SIG-M5 treated with dmso at 0.1 percent for 504 hours (cell line): ENCODE measurements at regions not wholly inside any gene's neighbourhood (a gene's known extent, or its start where the extent isn't known, plus 50 kb on each side); places are given as distances from the start of the nearest gene placed in this dataset.

Experiments used
- DNase-seq: peaks from one replicate; lab custom pipeline; 2025; ENCODE audit not compliant: unreplicated experiment; lab: John Stamatoyannopoulos, UW

DNA sequence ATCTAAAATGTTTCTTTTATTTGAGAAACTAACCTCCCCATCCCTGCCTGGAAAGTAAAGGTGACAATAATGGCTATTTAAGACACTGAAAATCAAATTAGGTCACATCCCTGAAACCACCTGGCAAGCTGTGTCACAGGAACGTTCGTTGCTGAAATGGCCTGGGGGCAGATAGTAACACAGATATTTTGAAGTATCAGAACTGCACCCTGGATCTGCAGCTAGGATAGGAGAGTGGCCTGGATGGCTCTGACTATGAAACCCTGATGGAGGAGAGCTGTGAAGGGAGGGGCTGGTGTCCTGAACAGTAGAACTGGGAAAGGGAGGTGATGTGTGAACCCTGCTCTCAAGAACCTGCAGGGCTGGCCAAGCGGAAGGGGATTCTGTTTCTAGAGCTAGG lies 648.3 kb upstream of the CFAP20DC start:
- DNase-seq: no peak

DNA sequence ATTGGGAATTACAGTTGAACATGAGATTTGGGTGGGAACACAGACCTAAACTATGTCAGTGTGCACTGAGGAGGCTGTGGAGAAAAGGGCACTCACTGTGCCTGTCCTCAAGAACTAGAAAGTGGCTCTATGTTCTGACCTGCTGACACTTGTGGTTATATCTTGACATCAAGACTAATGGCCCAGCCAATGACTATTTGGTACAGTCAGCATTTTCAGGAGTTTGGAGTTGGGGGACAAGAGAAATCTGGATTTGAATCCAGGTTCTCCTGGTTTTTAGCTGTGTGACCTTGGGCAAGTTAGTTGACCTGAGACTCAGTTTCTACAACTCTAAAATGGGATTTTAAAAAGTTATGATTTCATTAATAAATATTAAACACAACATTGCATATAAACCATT lies 647.0 kb upstream of the CFAP20DC start:
- no peak for DNase-seq

- DNase-seq: no peak
Observed at GRCh38 chr3:59695860-59696259, 646.0 kb upstream of the CFAP20DC start.

GRCh38 chr3:59692117-59692516 lies 642.3 kb upstream of the CFAP20DC start:
- DNase-seq: no peak

GRCh38 chr3:59690886-59691285 lies 641.1 kb upstream of the CFAP20DC start:
- DNase-seq: no peak

- no peak for DNase-seq
Observed at GRCh38 chr3:59688636-59689035, 638.8 kb upstream of the CFAP20DC start.

DNA sequence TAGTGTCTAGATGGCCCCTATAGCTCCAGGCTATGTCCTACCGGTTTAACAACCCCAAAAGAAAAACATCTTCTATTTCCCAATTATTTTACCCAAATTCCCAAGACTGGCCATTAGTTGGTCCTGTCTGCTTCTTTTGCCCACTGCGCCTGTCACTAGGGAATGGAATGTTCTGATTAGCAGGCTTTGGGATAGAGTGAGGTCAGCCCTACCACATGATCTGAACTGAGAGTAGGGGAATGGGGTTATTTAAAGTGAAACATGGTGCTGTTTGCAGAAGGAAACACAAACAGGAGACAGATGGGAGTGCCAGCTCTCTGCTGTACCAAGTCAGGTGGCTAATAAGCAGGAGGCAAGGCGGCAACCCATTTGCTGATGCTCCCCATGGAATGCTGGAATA lies 635.6 kb upstream of the CFAP20DC start:
- DNase-seq: no peak

GRCh38 chr3:59684766-59685165 lies 634.9 kb upstream of the CFAP20DC start:
- DNase-seq: no peak

GRCh38 chr3:59680919-59681318 lies 631.1 kb upstream of the CFAP20DC start:
- no peak for DNase-seq

DNA sequence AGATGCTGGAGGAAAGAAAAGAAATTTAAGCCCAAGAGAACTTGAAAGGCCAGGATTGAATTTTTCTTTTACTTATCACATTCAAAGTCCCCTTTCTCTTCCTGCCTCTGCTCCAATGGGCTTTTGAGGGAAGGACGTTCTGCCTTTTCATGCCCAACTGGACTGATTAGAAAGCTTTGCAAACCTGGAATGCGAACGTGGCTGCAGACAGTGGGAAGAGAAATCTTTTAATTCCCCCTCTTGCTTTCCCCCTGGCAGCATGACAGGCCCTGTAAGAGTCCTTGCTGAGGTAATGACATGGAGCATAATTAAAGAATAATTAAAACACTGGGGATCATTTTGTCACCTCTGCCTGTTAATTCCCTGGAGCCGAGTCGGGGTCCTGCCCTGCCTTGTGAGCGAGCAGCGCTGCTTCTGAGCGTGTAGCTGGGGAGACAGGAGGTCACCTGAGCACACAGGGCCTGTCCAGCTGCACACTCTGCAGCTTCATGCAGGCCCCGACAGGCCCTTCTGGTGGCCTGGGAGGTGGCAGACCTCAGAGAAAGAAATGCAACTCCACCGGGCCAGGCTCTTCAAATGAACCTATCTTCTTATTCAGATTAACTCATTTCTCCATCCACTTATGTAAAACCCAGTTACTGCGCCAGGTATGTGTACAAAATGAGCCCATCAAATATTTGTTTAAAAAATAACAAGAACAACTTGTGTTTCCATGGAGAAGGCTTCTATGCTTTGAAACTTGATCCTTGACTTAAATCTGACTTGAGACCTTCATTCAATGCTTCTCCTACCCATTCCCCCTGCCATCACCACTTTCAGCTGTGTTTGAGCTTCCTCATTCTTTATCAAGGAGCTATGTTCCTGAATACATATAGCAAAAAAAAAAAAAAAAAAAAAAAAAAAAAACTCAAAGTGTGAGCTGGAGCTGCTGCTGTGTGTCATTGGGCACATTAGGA lies 628.2 kb upstream of the CFAP20DC start:
- DNase-seq: no peak

DNA sequence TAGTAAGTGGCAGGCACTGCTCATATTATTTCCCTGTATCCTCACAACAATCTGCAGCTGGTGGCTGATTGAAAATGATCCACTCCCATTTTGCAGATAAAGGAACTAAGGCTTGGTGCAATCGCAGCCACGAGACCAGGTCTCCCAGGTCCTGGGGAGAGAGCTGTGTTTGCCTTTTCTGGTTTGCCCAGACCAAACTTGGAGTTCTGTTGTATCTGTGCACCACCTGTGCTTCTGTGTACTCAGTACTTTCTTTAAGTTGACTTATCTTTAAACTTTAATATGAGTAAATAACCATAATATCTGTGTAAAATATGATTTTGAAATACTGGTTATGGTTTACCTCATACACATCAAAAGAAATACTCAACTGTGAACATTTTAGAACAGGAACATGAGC lies 625.7 kb upstream of the CFAP20DC start:
- DNase-seq: no peak

- no peak for DNase-seq
Observed at GRCh38 chr3:59663076-59663850, 613.4 kb upstream of the CFAP20DC start.

GRCh38 chr3:59660852-59661625 lies 611.2 kb upstream of the CFAP20DC start:
- no peak for DNase-seq

GRCh38 chr3:59660376-59660775 lies 610.6 kb upstream of the CFAP20DC start:
- DNase-seq: no peak

GRCh38 chr3:59659755-59660154 lies 609.9 kb upstream of the CFAP20DC start:
- no peak for DNase-seq

- DNase-seq: no peak
Observed at GRCh38 chr3:59658866-59659265, 609.0 kb upstream of the CFAP20DC start.

- no peak for DNase-seq
Observed at GRCh38 chr3:59658274-59658673, 608.4 kb upstream of the CFAP20DC start.

- no peak for DNase-seq
Observed at GRCh38 chr3:59655418-59656015, 605.7 kb upstream of the CFAP20DC start.

- DNase-seq: no peak
Observed at GRCh38 chr3:59654480-59655417, 604.9 kb upstream of the CFAP20DC start.

- no peak for DNase-seq
Observed at GRCh38 chr3:59654123-59654479, 604.3 kb upstream of the CFAP20DC start.
